Upper lobe of left lung (tissue), 4 donors: ENCODE measurements at regions not wholly inside any gene's neighbourhood (a gene's known extent, or its start where the extent isn't known, plus 50 kb on each side); places are given as distances from the start of the nearest gene placed in this dataset.
A peak's percentile ranks its signal among the peaks of the same experiment; 100 is the strongest.

Source experiments
- EP300 ChIP-seq, 4 donors: sonication (generic); formaldehyde crosslinking; IDR thresholded peaks; one replicate each; pipeline ENCODE4 v1.5.1; 2017; ENCODE audit warnings: antibody characterized with exemption in 4 of 4, control low read depth in 2 of 4
- POLR2A ChIP-seq, 4 donors: fragments of 450-650 bp; IDR thresholded peaks; one replicate each; pipeline ENCODE4 v1.5.1; 2016 to 2017; ENCODE audit warnings: antibody characterized with exemption in 4 of 4, mild to moderate bottlenecking in 2 of 4
- POLR2AphosphoS5 ChIP-seq, 2 donors: sonication (generic); formaldehyde crosslinking; IDR thresholded peaks; one replicate each; pipeline ENCODE4 v1.5.1; 2017; ENCODE audit warnings: antibody characterized with exemption in 2 of 2
- TF ChIP-seq, protein P1 (sequence below), 6 experiments: fragments of 450-650 bp in 4 of 6; fragments of 200-600 bp in 2 of 6; sonication (generic) in 2 of 6; IDR thresholded peaks; one replicate each; pipeline ENCODE4 v1.5.1; 2016 to 2019; ENCODE audit warnings: antibody characterized with exemption in 6 of 6

DNA sequence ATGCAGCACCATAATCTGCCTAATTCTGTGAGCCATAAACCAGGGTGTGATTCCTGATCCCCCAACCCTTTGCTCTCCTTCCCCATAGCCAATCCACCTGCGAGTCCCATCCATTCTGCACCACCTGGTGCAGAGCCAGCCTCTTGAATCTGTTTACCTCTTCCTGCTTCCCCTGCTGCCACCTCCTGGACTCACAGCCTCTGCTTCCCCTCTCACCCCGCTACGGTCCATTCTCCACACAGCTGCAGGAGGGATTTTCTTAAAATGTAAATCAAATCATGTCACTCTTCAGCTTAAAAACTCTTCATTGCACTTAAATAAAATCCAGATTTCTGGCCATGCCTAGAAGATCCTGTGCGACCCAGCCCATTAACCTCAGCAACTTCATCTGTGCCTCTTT, 186.7 kb downstream of the FOXD2 start:
- TF ChIP-seq, protein P1, sequence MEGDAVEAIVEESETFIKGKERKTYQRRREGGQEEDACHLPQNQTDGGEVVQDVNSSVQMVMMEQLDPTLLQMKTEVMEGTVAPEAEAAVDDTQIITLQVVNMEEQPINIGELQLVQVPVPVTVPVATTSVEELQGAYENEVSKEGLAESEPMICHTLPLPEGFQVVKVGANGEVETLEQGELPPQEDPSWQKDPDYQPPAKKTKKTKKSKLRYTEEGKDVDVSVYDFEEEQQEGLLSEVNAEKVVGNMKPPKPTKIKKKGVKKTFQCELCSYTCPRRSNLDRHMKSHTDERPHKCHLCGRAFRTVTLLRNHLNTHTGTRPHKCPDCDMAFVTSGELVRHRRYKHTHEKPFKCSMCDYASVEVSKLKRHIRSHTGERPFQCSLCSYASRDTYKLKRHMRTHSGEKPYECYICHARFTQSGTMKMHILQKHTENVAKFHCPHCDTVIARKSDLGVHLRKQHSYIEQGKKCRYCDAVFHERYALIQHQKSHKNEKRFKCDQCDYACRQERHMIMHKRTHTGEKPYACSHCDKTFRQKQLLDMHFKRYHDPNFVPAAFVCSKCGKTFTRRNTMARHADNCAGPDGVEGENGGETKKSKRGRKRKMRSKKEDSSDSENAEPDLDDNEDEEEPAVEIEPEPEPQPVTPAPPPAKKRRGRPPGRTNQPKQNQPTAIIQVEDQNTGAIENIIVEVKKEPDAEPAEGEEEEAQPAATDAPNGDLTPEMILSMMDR (IDR thresholded peaks at IDR 0.05) = peak in 4 of 6 experiments; percentile 17 to 54 (median 34)
- no peak for TF ChIP-seq POLR2AphosphoS5 (IDR thresholded peaks at IDR 0.05)
- no peak for TF ChIP-seq EP300 (IDR thresholded peaks at IDR 0.05)
- TF ChIP-seq POLR2A (IDR thresholded peaks at IDR 0.05) = no peak
